GM06990 (cell line): ENCODE measurements at regions not wholly inside any gene's neighbourhood (a gene's known extent, or its start where the extent isn't known, plus 50 kb on each side); places are given as distances from the start of the nearest gene placed in this dataset.
A peak's percentile ranks its signal among the peaks of the same experiment; 100 is the strongest.
"Not testable (repeated sequence)": the region's sequence is repeated elsewhere in the genome, so short reads cannot be mapped to it uniquely, and the experiment has no call there.

Source experiments
- DNase-seq: peaks from one replicate; pipeline ENCODE4 v3.0.0-alpha.2; 2011; ENCODE audit not compliant: insufficient read length; ENCODE audit errors: extremely low read depth
- H3K27me3 ChIP-seq: replicated peaks from 2 replicates; pipeline ENCODE4 v1.6.0; 2011; ENCODE audit warnings: low read length; ENCODE audit not compliant: control insufficient read depth, insufficient read depth
- H3K36me3 ChIP-seq: 2 replicates; pipeline ENCODE4 v1.5.1; 2011; ENCODE audit warnings: low read length; ENCODE audit not compliant: control insufficient read depth, insufficient read depth
- H3K4me3 ChIP-seq: replicated peaks from 2 replicates; pipeline ENCODE4 v1.5.1; 2011; ENCODE audit warnings: low read depth, mild to moderate bottlenecking, control low read depth, low read length
- CTCF ChIP-seq: IDR thresholded peaks from 2 replicates; pipeline ENCODE4 v1.5.1; 2011; ENCODE audit warnings: low read length, control low read depth, mild to moderate bottlenecking, inconsistent platforms; ENCODE audit not compliant: insufficient read depth, poor library complexity, severe bottlenecking

GRCh38 chr15:38996111-38996631 is 431.6 kb upstream of the RASGRP1 start:
- Histone ChIP-seq H3K4me3 (no peak overlapping the region), H3K36me3 (no peaks in the 10 kb centered on the region), H3K27me3 (no peaks in the 10 kb centered on the region)
- no peak for DNase-seq
- TF ChIP-seq CTCF, result no peak

- Histone ChIP-seq H3K27me3 (no peaks in the 10 kb centered on the region), H3K4me3 (no peak overlapping the region), H3K36me3 (no peaks in the 10 kb centered on the region)
- no peak for TF ChIP-seq CTCF
- DNase-seq, result no peak
These were observed 433.2 kb upstream of the RASGRP1 start for GRCh38 chr15:38997841-38998240.

GRCh38 chr15:39000008-39000734 is 435.6 kb upstream of the RASGRP1 start:
- Histone ChIP-seq H3K27me3 (no peaks in the 10 kb centered on the region), H3K36me3 (no peaks in the 10 kb centered on the region), H3K4me3 (no peak overlapping the region)
- no peak for DNase-seq
- no peak for TF ChIP-seq CTCF

- no peak for TF ChIP-seq CTCF
- DNase-seq, result no peak
- no peak overlapping the region for H3K4me3 ChIP-seq
- H3K27me3 ChIP-seq, result no peaks in the 10 kb centered on the region
- no peaks in the 10 kb centered on the region for H3K36me3 ChIP-seq
These were observed 445.1 kb upstream of the RASGRP1 start for GRCh38 chr15:39009740-39010139.

GRCh38 chr15:39011066-39011465 is 446.5 kb upstream of the RASGRP1 start:
- not testable (repeated sequence) for H3K4me3 ChIP-seq, H3K27me3 ChIP-seq, DNase-seq, H3K36me3 ChIP-seq

GRCh38 chr15:39013262-39013661 is 448.6 kb upstream of the RASGRP1 start:
- no peaks in the 10 kb centered on the region for H3K36me3 ChIP-seq
- DNase-seq, result no peak
- no peaks in the 10 kb centered on the region; the same call in 1 of the 2 replicates for H3K27me3 ChIP-seq
- TF ChIP-seq CTCF, result peak; percentile 26
- H3K4me3 ChIP-seq, result no peak overlapping the region
